ENCODE measurements at regions not wholly inside any gene's neighbourhood (a gene's known extent, or its start where the extent isn't known, plus 50 kb on each side); places are given as distances from the start of the nearest gene placed in this dataset.

GRCh38 chr18:51433296-51433695, 235.8 kb upstream of the MEX3C start:
- H3K9me3 ChIP-seq (ENCODE audit: control insufficient read depth, insufficient read depth, low read length): no peaks in the 10 kb centered on the region
- H3K79me2 ChIP-seq (ENCODE audit: control insufficient read depth, low read length): no peaks in the 10 kb centered on the region

DNA sequence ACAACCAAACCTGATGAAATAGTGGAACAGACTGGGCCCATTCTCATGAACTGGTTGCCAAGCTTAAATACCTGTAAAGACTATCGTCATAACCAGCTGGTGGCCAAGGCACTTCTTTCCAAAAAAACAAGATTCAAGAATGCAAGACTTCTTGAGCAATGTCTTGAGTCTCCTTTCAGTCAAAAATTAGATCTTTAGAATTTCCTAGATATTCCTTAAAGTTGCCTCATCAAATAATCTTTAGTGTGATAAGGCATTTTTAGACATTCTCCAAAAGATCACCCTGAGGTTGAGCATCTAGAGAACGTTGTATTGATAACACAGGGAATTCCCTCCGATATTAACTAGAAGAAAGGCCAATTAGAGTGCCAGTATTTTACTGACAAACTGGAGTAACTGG, 236.4 kb upstream of the MEX3C start:
- Histone ChIP-seq H3K4me1 (ENCODE audit: control insufficient read depth, low read length) (no peaks in the 10 kb centered on the region), H4K20me1 (ENCODE audit: control insufficient read depth, insufficient read depth, low read depth, low read length) (no peaks in the 10 kb centered on the region), H3K9me3 (ENCODE audit: control insufficient read depth, insufficient read depth, low read length) (no peaks in the 10 kb centered on the region), H3K27ac (ENCODE audit: low read depth, low read length) (no peak overlapping the region), H3K4me2 (ENCODE audit: low read length) (no peak overlapping the region), H3F3A (ENCODE audit: control insufficient read depth, insufficient read depth) (no peaks in the 10 kb centered on the region), H3K36me3 (ENCODE audit: control insufficient read depth, low read length) (no peaks in the 10 kb centered on the region), H3K4me3 (ENCODE audit: low read length) (no peak overlapping the region), H3K9me2 (replicated peaks; ENCODE audit: control insufficient read depth, low read length) (no peaks in the 10 kb centered on the region), H3K27me3 (ENCODE audit: control insufficient read depth, low read length) (peaks cover 11% of the 10 kb centered on the region; the same call in 1 of the 2 replicates), H3K79me2 (ENCODE audit: control insufficient read depth, low read length) (no peaks in the 10 kb centered on the region)
- TF ChIP-seq EZH2phosphoT487 (IDR thresholded peaks at IDR 0.05; ENCODE audit: borderline replicate concordance, low read length): no peak

More at GRCh38 chr18:51433296-51433695, 235.8 kb upstream of the MEX3C start:
- H3F3A ChIP-seq (ENCODE audit: control insufficient read depth, insufficient read depth): no peaks in the 10 kb centered on the region
- H3K9me2 ChIP-seq (replicated peaks; ENCODE audit: control insufficient read depth, low read length): no peaks in the 10 kb centered on the region
- no peak overlapping the region for H3K27ac ChIP-seq (ENCODE audit: low read depth, low read length)
- no peaks in the 10 kb centered on the region for H3K4me1 ChIP-seq (ENCODE audit: control insufficient read depth, low read length)
- TF ChIP-seq, protein P1, sequence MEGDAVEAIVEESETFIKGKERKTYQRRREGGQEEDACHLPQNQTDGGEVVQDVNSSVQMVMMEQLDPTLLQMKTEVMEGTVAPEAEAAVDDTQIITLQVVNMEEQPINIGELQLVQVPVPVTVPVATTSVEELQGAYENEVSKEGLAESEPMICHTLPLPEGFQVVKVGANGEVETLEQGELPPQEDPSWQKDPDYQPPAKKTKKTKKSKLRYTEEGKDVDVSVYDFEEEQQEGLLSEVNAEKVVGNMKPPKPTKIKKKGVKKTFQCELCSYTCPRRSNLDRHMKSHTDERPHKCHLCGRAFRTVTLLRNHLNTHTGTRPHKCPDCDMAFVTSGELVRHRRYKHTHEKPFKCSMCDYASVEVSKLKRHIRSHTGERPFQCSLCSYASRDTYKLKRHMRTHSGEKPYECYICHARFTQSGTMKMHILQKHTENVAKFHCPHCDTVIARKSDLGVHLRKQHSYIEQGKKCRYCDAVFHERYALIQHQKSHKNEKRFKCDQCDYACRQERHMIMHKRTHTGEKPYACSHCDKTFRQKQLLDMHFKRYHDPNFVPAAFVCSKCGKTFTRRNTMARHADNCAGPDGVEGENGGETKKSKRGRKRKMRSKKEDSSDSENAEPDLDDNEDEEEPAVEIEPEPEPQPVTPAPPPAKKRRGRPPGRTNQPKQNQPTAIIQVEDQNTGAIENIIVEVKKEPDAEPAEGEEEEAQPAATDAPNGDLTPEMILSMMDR (IDR thresholded peaks at IDR 0.05; ENCODE audit: low read depth, low read length, poor library complexity, severe bottlenecking): no peak
- no peak for TF ChIP-seq EZH2phosphoT487 (IDR thresholded peaks at IDR 0.05; ENCODE audit: borderline replicate concordance, low read length)
- no peak overlapping the region for H3K4me2 ChIP-seq (ENCODE audit: low read length)
- no peaks in the 10 kb centered on the region for H4K20me1 ChIP-seq (ENCODE audit: control insufficient read depth, insufficient read depth, low read depth, low read length)
- no peak overlapping the region for H3K4me3 ChIP-seq (ENCODE audit: low read length)
- no peaks in the 10 kb centered on the region for H3K36me3 ChIP-seq (ENCODE audit: control insufficient read depth, low read length)
- peaks cover 11% of the 10 kb centered on the region; the same call in 1 of the 2 replicates for H3K27me3 ChIP-seq (ENCODE audit: control insufficient read depth, low read length)

DNA sequence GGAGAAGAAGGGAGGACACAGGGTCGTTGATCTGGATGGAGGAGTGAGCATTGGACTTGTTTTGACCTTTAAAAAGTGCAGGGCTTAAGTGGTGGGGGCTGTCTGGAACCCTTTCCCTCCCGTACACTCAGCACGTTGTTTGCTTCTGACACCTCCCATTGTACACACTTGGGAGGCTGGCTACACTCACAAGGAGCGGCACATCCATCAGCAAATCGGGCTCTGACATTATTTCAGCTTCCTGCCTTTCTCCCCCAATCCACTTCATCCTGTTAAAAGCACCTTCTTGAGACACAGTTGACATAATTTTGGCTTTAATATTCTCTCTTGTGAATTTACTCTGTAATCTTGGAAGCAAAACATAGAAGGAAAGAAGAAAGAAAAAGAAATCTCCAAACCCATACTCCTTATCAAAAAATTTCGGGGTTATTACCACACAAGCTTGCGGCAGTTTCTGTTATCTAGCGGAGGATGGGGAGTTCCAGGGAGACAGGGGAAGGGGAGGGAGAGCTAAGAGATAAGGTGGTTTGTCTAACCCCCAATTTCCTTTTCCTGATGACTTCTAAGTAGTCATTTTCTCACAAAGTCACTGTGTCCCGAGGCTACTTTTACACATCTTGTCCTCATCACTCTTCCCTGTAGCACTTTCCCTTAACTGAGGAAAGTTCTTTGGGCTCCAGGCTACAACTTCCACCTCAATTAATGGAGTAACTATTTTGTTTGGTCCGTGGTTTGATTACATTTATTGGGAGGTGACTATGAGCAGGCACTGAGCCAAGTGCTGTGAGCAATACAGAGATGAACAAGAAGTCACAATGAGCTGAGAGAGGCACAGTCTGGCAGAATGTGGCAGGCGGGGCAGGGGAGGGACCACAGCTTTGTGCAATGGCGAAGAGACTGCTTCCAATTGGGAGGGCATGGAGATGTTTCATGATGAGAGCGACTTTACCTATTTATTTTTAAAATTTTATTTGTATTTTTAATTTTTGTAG, 240.1 kb upstream of the MEX3C start:
- no peaks in the 10 kb centered on the region for H3K36me3 ChIP-seq (ENCODE audit: control insufficient read depth, low read length)
- H3K4me3 ChIP-seq (ENCODE audit: low read length): no peak overlapping the region
- no peak overlapping the region for H3K27ac ChIP-seq (ENCODE audit: low read depth, low read length)
- H4K20me1 ChIP-seq (ENCODE audit: control insufficient read depth, insufficient read depth, low read depth, low read length): no peaks in the 10 kb centered on the region
- H3K4me2 ChIP-seq (ENCODE audit: low read length): no peak overlapping the region
- H3K9me3 ChIP-seq (ENCODE audit: control insufficient read depth, insufficient read depth, low read length): no peaks in the 10 kb centered on the region
- H3K4me1 ChIP-seq (ENCODE audit: control insufficient read depth, low read length): no peaks in the 10 kb centered on the region
- TF ChIP-seq, protein P1 (IDR thresholded peaks at IDR 0.05; ENCODE audit: low read depth, low read length, poor library complexity, severe bottlenecking): no peak
- no peak for TF ChIP-seq EZH2phosphoT487 (IDR thresholded peaks at IDR 0.05; ENCODE audit: borderline replicate concordance, low read length)
- H3K79me2 ChIP-seq (ENCODE audit: control insufficient read depth, low read length): no peaks in the 10 kb centered on the region
- no peaks in the 10 kb centered on the region for H3K9me2 ChIP-seq (replicated peaks; ENCODE audit: control insufficient read depth, low read length)
- no peaks in the 10 kb centered on the region for H3F3A ChIP-seq (ENCODE audit: control insufficient read depth, insufficient read depth)
- peaks cover 11% of the 10 kb centered on the region; the same call in 1 of the 2 replicates for H3K27me3 ChIP-seq (ENCODE audit: control insufficient read depth, low read length)

Data from DOHH2 (cell line).